ENCODE measurements at regions not wholly inside any gene's neighbourhood (a gene's known extent, or its start where the extent isn't known, plus 50 kb on each side); places are given as distances from the start of the nearest gene placed in this dataset.

- CTCF ChIA-PET, result no interaction called here
- no peaks in the 10 kb centered on the region for H3K4me1 Mint-ChIP-seq
- H3K27me3 Mint-ChIP-seq, result no peaks in the 10 kb centered on the region
- ATAC-seq (no peak), DNase-seq (no peak)
- peaks cover 4% of the 10 kb centered on the region for H3K9me3 Mint-ChIP-seq (ENCODE audit: low read depth)
- no peaks in the 10 kb centered on the region for H3K36me3 Mint-ChIP-seq
- no peak overlapping the region for H3K4me3 Mint-ChIP-seq
- no peak overlapping the region for H3K27ac Mint-ChIP-seq
These were observed 314.7 kb downstream of the HAPSTR1 start for GRCh38 chr16:9406038-9406712.

GRCh38 chr16:9407206-9407758 lies 315.8 kb downstream of the HAPSTR1 start:
- CTCF ChIA-PET, result no interaction called here
- H3K27me3 Mint-ChIP-seq, result no peaks in the 10 kb centered on the region
- peaks cover 4% of the 10 kb centered on the region for H3K9me3 Mint-ChIP-seq (ENCODE audit: low read depth)
- no peak overlapping the region for H3K27ac Mint-ChIP-seq
- ATAC-seq (no peak), DNase-seq (no peak)
- H3K36me3 Mint-ChIP-seq, result no peaks in the 10 kb centered on the region
- H3K4me1 Mint-ChIP-seq, result no peaks in the 10 kb centered on the region
- no peak overlapping the region for H3K4me3 Mint-ChIP-seq

GRCh38 chr16:9408297-9408878 lies 316.9 kb downstream of the HAPSTR1 start:
- no peak for DNase-seq
- CTCF ChIA-PET, result no interaction called here
- Mint-ChIP-seq H3K27me3 (no peaks in the 10 kb centered on the region), H3K27ac (no peak overlapping the region), H3K9me3 (ENCODE audit: low read depth) (peaks cover 4% of the 10 kb centered on the region), H3K4me3 (no peak overlapping the region), H3K4me1 (no peaks in the 10 kb centered on the region), H3K36me3 (no peaks in the 10 kb centered on the region)
- ATAC-seq, result no peak

GRCh38 chr16:9409560-9410493 lies 318.4 kb downstream of the HAPSTR1 start:
- Mint-ChIP-seq H3K4me3 (no peak overlapping the region), H3K27ac (no peak overlapping the region), H3K36me3 (no peaks in the 10 kb centered on the region), H3K4me1 (no peaks in the 10 kb centered on the region), H3K27me3 (no peaks in the 10 kb centered on the region), H3K9me3 (ENCODE audit: low read depth) (peaks cover 1% of the 10 kb centered on the region)
- ATAC-seq, result no peak
- DNase-seq, result no peak
- CTCF ChIA-PET, result no interaction called here

- no peaks in the 10 kb centered on the region for H3K27me3 Mint-ChIP-seq
- H3K9me3 Mint-ChIP-seq (ENCODE audit: low read depth), result peaks cover 2% of the 10 kb centered on the region
- CTCF ChIA-PET, result no interaction called here
- DNase-seq, result no peak
- ATAC-seq, result no peak
- H3K4me1 Mint-ChIP-seq, result no peaks in the 10 kb centered on the region
- H3K4me3 Mint-ChIP-seq, result no peak overlapping the region
- H3K27ac Mint-ChIP-seq, result no peak overlapping the region
- no peaks in the 10 kb centered on the region for H3K36me3 Mint-ChIP-seq
These were observed 320.0 kb downstream of the HAPSTR1 start for GRCh38 chr16:9411426-9411825.

- H3K36me3 Mint-ChIP-seq, result no peaks in the 10 kb centered on the region
These were observed 320.8 kb downstream of the HAPSTR1 start for GRCh38 chr16:9412031-9412914.

GRCh38 chr16:9412915-9413264 lies 321.4 kb downstream of the HAPSTR1 start:
- Mint-ChIP-seq H3K36me3 (no peaks in the 10 kb centered on the region), H3K27ac (no peak overlapping the region), H3K27me3 (no peaks in the 10 kb centered on the region), H3K9me3 (ENCODE audit: low read depth) (peaks cover 2% of the 10 kb centered on the region), H3K4me1 (no peaks in the 10 kb centered on the region), H3K4me3 (no peak overlapping the region)
- DNase-seq, result no peak
- ATAC-seq, result no peak
- CTCF ChIA-PET, result no interaction called here

More at GRCh38 chr16:9412031-9412914, 320.8 kb downstream of the HAPSTR1 start:
- Mint-ChIP-seq H3K27me3 (no peaks in the 10 kb centered on the region), H3K4me3 (no peak overlapping the region), H3K4me1 (no peaks in the 10 kb centered on the region), H3K9me3 (ENCODE audit: low read depth) (peaks cover 2% of the 10 kb centered on the region), H3K27ac (no peak overlapping the region)
- DNase-seq, result no peak
- ATAC-seq, result no peak
- CTCF ChIA-PET, result no interaction called here

- no peak overlapping the region for H3K4me3 Mint-ChIP-seq
- ATAC-seq, result no peak
- CTCF ChIA-PET, result no interaction called here
These were observed 324.1 kb downstream of the HAPSTR1 start for GRCh38 chr16:9415545-9415944.

GRCh38 chr16:9417898-9418297 lies 326.5 kb downstream of the HAPSTR1 start:
- Mint-ChIP-seq H3K4me1 (no peaks in the 10 kb centered on the region), H3K9me3 (ENCODE audit: low read depth) (peaks cover 2% of the 10 kb centered on the region), H3K27ac (no peak overlapping the region), H3K27me3 (no peaks in the 10 kb centered on the region), H3K4me3 (no peak overlapping the region), H3K36me3 (no peaks in the 10 kb centered on the region)
- ATAC-seq (no peak), DNase-seq (no peak)
- CTCF ChIA-PET, result no interaction called here

More at GRCh38 chr16:9415545-9415944, 324.1 kb downstream of the HAPSTR1 start:
- no peaks in the 10 kb centered on the region for H3K36me3 Mint-ChIP-seq
- no peak overlapping the region for H3K27ac Mint-ChIP-seq
- DNase-seq, result no peak
- peaks cover 2% of the 10 kb centered on the region for H3K9me3 Mint-ChIP-seq (ENCODE audit: low read depth)
- H3K4me1 Mint-ChIP-seq, result no peaks in the 10 kb centered on the region
- H3K27me3 Mint-ChIP-seq, result no peaks in the 10 kb centered on the region

GRCh38 chr16:9419161-9419560 lies 327.7 kb downstream of the HAPSTR1 start:
- H3K27me3 Mint-ChIP-seq, result no peaks in the 10 kb centered on the region
- no peak for DNase-seq
- CTCF ChIA-PET, result no interaction called here
- no peaks in the 10 kb centered on the region for H3K36me3 Mint-ChIP-seq
- peaks cover 2% of the 10 kb centered on the region for H3K9me3 Mint-ChIP-seq (ENCODE audit: low read depth)
- no peak overlapping the region for H3K27ac Mint-ChIP-seq
- H3K4me1 Mint-ChIP-seq, result no peaks in the 10 kb centered on the region
- no peak overlapping the region for H3K4me3 Mint-ChIP-seq
- ATAC-seq, result no peak

GRCh38 chr16:9422762-9423513 lies 331.5 kb downstream of the HAPSTR1 start:
- Mint-ChIP-seq H3K4me3 (no peak overlapping the region), H3K36me3 (no peaks in the 10 kb centered on the region), H3K27ac (no peak overlapping the region), H3K9me3 (ENCODE audit: low read depth) (no peaks in the 10 kb centered on the region), H3K27me3 (no peaks in the 10 kb centered on the region), H3K4me1 (no peaks in the 10 kb centered on the region)
- ATAC-seq (no peak), DNase-seq (no peak)
- CTCF ChIA-PET, result no interaction called here

GRCh38 chr16:9425236-9425635 lies 333.8 kb downstream of the HAPSTR1 start:
- Mint-ChIP-seq H3K4me1 (no peaks in the 10 kb centered on the region), H3K9me3 (ENCODE audit: low read depth) (no peaks in the 10 kb centered on the region), H3K27me3 (no peaks in the 10 kb centered on the region), H3K27ac (no peak overlapping the region), H3K36me3 (no peaks in the 10 kb centered on the region), H3K4me3 (no peak overlapping the region)
- CTCF ChIA-PET, result no interaction called here
- DNase-seq (no peak), ATAC-seq (no peak)

All from activated CD8-positive, alpha-beta memory T cell treated with anti-CD3 and anti-CD28 coated beads, Interleukin-2, amount 10 ng/mL, durations not matched to agents 7 days and 5 days (primary cell).